Activated CD8-positive, alpha-beta T cell treated with anti-CD3 and anti-CD28 coated beads, Interleukin-2, amount 10 ng/mL, durations not matched to agents 7 days and 5 days (primary cell): ENCODE measurements at regions not wholly inside any gene's neighbourhood (a gene's known extent, or its start where the extent isn't known, plus 50 kb on each side); places are given as distances from the start of the nearest gene placed in this dataset.

Experiments used
- ATAC-seq: fragments of 150-1000 bp; cut with Tn5 transposase; one replicate; pipeline ENCODE4 v1.10.0; 2021; ENCODE audit warnings: moderate library complexity
- CTCF ChIA-PET: fragments of 350-600 bp; sonication (Branson Sonifier 250); formaldehyde crosslinking; loops from one replicate; lab custom pipeline; 2021; ENCODE audit warnings: antibody characterized with exemption; lab: Charles Lee
- POLR2A ChIA-PET: fragments of 350-600 bp; sonication (Branson Sonifier 250); formaldehyde crosslinking; loops from one replicate; lab custom pipeline; 2021; ENCODE audit warnings: antibody characterized with exemption; lab: Charles Lee
- DNase-seq: peaks from one replicate; pipeline ENCODE4 v3.0.0-alpha.2; 2020
- H3K27ac Mint-ChIP-seq: one replicate; pipeline ENCODE4 v1.8.0; 2021; ENCODE audit warnings: mild to moderate bottlenecking, mixed read lengths
- H3K27me3 Mint-ChIP-seq: one replicate; pipeline ENCODE4 v1.8.0; 2021; ENCODE audit warnings: low read depth, mixed read lengths
- H3K36me3 Mint-ChIP-seq: one replicate; pipeline ENCODE4 v1.8.0; 2021; ENCODE audit warnings: low read depth, mixed read lengths
- H3K4me1 Mint-ChIP-seq: one replicate; pipeline ENCODE4 v1.8.0; 2021; ENCODE audit warnings: low read depth, mixed read lengths
- H3K4me3 Mint-ChIP-seq: one replicate; pipeline ENCODE4 v1.8.0; 2021; ENCODE audit warnings: mild to moderate bottlenecking, mixed read lengths
- H3K9me3 Mint-ChIP-seq: one replicate; pipeline ENCODE4 v1.8.0; 2022; ENCODE audit warnings: mixed read lengths; ENCODE audit not compliant: insufficient read depth

DNA sequence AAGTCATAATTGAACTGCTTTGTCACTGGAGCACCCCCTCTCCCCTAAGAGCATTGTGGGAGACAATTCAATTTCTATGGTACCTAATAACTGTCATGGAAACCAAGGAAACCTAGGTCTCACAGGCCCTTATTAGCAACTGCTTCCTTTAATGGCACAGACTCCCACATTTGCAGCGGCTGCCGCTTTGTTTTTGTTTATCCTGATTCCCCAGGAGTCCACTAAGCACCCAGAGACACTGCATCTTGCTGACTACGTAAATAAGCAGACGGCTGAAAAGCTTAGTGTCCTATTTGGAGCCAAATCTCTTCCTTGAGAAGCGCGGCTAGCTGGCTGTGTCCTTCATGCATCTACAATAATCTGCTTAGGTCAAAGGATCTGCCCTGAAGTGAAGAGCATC, 494.4 kb downstream of the TMA16 start:
- ChIA-PET CTCF (no interaction called here), POLR2A (no interaction called here)
- no peaks in the 10 kb centered on the region for H3K36me3 Mint-ChIP-seq
- no peaks in the 10 kb centered on the region for H3K9me3 Mint-ChIP-seq
- no peaks in the 10 kb centered on the region for H3K4me1 Mint-ChIP-seq
- H3K4me3 Mint-ChIP-seq: no peak overlapping the region
- DNase-seq (no peak), ATAC-seq (no peak)
- no peaks in the 10 kb centered on the region for H3K27me3 Mint-ChIP-seq
- H3K27ac Mint-ChIP-seq: no peak overlapping the region

DNA sequence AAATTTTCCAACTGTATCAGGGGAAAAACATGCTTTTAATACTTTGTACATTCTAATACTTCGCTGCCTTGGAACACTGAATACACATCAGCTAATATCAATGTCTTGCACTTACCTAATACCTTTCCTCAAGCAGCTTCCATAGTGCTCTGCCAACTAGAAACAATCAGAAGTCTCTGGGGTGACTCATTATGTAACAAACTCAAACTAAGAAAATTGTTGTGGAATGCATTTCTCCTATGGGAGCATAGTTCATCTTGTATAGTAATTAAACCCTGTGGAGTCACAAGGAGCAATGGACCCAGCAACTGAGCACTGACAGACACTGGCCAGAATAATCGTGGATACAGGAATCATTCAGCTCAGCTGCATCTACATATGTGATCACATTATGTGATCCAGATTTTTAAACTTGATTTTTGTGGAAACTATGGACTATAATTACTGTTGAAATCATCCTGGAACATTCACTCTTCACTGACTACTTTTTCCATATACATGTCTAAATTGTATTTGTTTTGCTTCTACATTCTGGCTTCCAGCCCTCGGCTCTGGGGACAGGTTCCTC, 496.9 kb downstream of the TMA16 start:
- DNase-seq: no peak
- Mint-ChIP-seq H3K36me3 (no peaks in the 10 kb centered on the region), H3K27me3 (no peaks in the 10 kb centered on the region), H3K9me3 (no peaks in the 10 kb centered on the region), H3K27ac (no peak overlapping the region), H3K4me1 (no peaks in the 10 kb centered on the region), H3K4me3 (no peak overlapping the region)
- ATAC-seq: no peak
- ChIA-PET CTCF (no interaction called here), POLR2A (no interaction called here)

DNA sequence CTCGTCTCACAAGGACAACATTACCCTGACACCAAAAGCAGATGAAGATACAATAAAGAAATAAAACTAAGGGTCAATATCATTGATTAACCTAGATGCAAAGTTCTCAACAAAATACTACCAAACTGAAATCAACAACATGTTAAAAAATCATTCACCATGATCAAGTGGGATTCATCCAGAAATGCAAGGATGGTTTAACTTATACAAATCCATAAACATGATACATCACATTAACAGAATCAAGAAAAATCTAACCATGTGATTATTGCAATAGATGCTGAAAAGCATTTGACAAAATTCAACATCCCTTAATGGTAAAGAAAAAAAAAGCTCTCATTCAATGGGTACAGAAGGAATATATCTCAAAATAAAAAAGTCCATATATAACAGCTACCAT, 514.9 kb downstream of the TMA16 start:
- Mint-ChIP-seq H3K27ac (no peak overlapping the region), H3K36me3 (no peaks in the 10 kb centered on the region), H3K4me1 (no peaks in the 10 kb centered on the region), H3K9me3 (no peaks in the 10 kb centered on the region), H3K4me3 (no peak overlapping the region), H3K27me3 (no peaks in the 10 kb centered on the region)
- DNase-seq: no peak
- POLR2A ChIA-PET: no interaction called here
- CTCF ChIA-PET: no interaction called here
- ATAC-seq: no peak

DNA sequence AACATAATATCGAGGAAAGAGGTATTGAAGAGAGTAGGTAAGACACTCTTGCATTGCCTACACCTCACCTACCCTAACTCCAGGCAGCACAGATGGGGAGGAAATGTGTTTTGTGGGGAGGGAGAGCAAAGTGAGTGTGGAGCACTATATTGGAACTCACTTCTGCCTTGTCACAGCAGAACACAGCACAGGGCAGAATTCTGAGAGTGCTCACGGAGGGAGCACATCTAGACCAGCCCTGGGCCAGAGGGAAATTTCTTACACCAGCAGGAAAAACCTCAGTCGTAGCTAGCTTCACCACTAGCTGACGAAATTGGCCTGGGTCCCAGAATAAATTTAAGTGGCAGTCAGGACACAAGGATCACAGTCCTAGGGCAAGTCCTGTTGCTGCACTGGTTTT, 517.3 kb downstream of the TMA16 start:
- no peak overlapping the region for H3K27ac Mint-ChIP-seq
- H3K9me3 Mint-ChIP-seq: no peaks in the 10 kb centered on the region
- ATAC-seq (no peak), DNase-seq (no peak)
- no peaks in the 10 kb centered on the region for H3K36me3 Mint-ChIP-seq
- H3K27me3 Mint-ChIP-seq: no peaks in the 10 kb centered on the region
- no peaks in the 10 kb centered on the region for H3K4me1 Mint-ChIP-seq
- POLR2A ChIA-PET: no interaction called here
- H3K4me3 Mint-ChIP-seq: no peak overlapping the region
- CTCF ChIA-PET: no interaction called here

DNA sequence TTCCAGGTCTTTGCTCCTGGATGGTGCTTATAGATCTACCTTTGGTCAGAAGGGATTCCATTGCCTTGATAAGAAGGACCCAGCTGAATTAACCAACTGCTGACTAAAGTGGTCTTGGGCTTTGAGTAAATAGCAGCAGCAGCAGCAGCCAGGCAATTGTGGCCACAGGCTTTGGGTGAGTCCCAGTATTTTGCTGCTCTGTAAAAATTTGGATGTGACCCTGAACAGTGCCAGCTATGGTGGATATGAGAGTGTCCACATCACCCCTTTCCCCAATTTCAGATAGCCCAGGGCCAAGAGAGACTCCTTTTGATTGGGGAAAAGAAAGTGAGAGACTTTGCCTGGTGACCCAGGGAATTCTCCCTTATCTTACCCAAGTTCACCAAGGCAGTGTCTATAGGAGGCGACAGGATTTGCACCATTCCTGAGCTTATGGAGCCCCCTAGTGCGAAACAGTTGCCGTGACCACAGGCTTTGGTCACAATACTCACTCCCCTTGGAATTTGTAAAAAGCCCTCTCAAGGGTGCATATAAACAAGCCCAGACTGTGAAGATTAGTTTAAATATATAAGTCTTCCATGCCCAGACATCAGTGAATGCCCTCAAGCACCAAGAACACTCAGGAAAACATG, 518.0 kb downstream of the TMA16 start:
- ChIA-PET CTCF (interaction anchor here (1.3 kb wide), 1 partner anchor 457 kb away, joined by 4 read pairs; no protein-coding TSS in a partner anchor), POLR2A (no interaction called here)
- ATAC-seq (no peak), DNase-seq (peak; percentile 22)
- Mint-ChIP-seq H3K27ac (no peak overlapping the region), H3K36me3 (no peaks in the 10 kb centered on the region), H3K4me3 (no peak overlapping the region), H3K4me1 (no peaks in the 10 kb centered on the region), H3K9me3 (no peaks in the 10 kb centered on the region), H3K27me3 (no peaks in the 10 kb centered on the region)

DNA sequence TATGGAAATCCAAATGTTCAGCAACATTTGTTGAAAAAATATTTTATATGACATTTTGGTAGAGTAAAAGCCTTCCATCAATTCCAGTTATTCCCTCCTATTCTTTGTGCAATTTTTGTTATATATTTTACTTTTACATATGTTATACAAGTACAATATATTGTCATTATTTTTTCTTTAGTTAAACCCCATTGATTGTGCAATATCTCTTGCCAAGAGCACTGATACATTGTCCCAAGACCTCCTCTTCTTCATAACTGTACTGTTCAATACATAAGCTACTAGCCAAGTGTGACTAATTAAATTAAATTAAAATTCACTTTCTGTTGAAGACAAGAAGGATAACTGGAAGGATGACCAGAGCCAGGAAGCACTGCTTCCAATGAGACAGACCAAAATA, 527.5 kb downstream of the TMA16 start:
- ATAC-seq (no peak), DNase-seq (no peak)
- POLR2A ChIA-PET: no interaction called here
- H3K27me3 Mint-ChIP-seq: no peaks in the 10 kb centered on the region
- H3K9me3 Mint-ChIP-seq: peaks cover 6% of the 10 kb centered on the region
- no peaks in the 10 kb centered on the region for H3K4me1 Mint-ChIP-seq
- H3K36me3 Mint-ChIP-seq: no peaks in the 10 kb centered on the region
- H3K27ac Mint-ChIP-seq: no peak overlapping the region
- H3K4me3 Mint-ChIP-seq: no peak overlapping the region
- CTCF ChIA-PET: no interaction called here

DNA sequence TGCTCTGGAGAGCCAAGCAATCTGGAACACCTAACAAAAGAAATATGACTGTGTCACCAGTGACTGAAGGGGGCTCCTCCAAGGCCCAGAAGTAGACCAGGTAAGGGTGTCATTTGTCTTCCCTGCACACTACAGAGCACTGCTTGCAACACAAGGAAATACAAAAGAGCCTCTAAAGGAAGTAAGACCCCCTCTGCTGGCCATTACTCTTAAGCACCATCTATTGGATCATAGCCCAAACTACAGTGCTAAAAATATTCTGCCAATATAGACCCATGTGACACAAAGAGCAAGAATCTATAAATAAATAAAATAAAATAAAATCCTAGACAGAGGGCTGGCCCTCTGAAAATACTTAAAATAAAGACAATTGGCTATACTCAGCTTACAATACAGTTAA, 528.7 kb downstream of the TMA16 start:
- DNase-seq: no peak
- Mint-ChIP-seq H3K9me3 (peaks cover 11% of the 10 kb centered on the region), H3K27me3 (no peaks in the 10 kb centered on the region), H3K36me3 (no peaks in the 10 kb centered on the region), H3K4me1 (no peaks in the 10 kb centered on the region), H3K4me3 (no peak overlapping the region), H3K27ac (no peak overlapping the region)
- no peak for ATAC-seq
- ChIA-PET CTCF (no interaction called here), POLR2A (no interaction called here)

DNA sequence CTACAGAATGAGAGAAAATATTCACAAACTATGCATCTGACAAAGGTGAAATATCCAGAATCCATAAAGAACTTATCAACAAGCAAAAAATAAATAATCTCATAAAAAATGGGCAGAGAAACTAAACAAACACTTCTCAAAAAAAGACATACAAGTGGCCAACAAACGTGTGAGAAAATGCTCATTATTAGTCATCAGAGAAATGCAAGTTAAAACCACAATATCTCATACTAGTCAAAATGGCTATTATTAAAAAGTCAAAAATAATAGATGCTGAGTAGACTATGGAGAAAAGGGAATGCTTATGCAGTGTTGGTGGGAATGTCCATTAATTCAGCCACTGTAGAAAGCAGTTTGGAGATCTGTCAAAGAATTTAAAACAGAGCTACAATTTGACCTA, 533.3 kb downstream of the TMA16 start:
- no peaks in the 10 kb centered on the region for H3K27me3 Mint-ChIP-seq
- ATAC-seq: no peak
- POLR2A ChIA-PET: no interaction called here
- H3K27ac Mint-ChIP-seq: no peak overlapping the region
- no peaks in the 10 kb centered on the region for H3K4me1 Mint-ChIP-seq
- H3K9me3 Mint-ChIP-seq: peaks cover 11% of the 10 kb centered on the region
- H3K4me3 Mint-ChIP-seq: no peak overlapping the region
- no peaks in the 10 kb centered on the region for H3K36me3 Mint-ChIP-seq
- no peak for DNase-seq
- CTCF ChIA-PET: no interaction called here

DNA sequence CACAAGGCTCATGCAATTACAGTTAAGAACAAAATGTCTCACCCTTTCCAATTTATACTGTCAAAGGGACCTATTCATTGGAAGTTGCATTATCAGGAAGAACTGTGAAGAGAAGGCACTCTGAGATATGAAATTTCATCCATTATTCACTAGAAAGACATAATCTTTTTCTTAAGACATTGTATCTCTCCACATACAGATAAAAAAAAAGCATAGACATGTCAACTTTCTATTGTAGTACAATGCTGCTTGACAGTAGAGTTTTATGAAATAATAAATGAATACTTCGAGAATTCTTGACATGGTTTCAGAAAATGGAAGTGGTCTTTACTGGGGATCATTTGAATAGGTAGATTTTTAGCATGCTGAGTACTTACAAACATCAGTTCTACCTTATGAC, 545.0 kb downstream of the TMA16 start:
- CTCF ChIA-PET: no interaction called here
- H3K27me3 Mint-ChIP-seq: no peaks in the 10 kb centered on the region
- peaks cover 7% of the 10 kb centered on the region for H3K9me3 Mint-ChIP-seq
- no peak overlapping the region for H3K27ac Mint-ChIP-seq
- H3K36me3 Mint-ChIP-seq: no peaks in the 10 kb centered on the region
- H3K4me1 Mint-ChIP-seq: no peaks in the 10 kb centered on the region
- H3K4me3 Mint-ChIP-seq: no peak overlapping the region
- no peak for ATAC-seq
- POLR2A ChIA-PET: no interaction called here
- DNase-seq: no peak

DNA sequence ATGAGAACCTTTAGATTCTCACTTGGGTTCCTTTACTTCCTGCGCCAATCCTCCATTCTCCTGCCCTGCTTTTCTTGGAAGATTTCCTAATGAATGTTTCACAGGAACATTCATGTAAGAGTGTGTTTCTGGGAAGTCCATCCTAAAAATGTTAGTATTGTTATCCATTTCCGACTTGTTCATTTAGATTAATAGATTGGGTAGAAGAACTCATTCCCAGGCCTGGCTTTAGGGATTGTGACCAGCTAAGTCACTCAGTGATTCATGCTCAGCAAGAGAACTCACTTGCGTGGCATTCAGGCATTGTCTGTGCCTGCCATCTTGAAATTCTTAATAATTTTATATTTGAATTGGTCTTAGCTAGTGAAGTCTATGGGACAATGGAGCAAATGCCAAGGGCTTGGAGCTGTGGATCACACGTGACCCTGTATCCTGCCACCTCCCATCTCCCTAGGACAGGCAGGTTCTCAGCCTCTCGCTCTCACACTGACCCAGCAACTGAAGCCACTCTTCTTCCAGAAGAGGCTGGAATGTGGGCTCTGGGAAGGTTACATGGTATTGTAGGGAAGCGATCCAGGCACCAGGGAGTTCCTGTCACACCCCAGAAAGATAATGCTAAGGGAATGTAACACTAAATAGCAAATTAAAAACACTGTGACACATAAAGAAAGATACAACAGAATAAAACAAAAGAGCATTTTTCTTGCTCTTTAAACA, 562.1 kb downstream of the TMA16 start:
- H3K4me3 Mint-ChIP-seq: no peak overlapping the region
- ATAC-seq: no peak
- POLR2A ChIA-PET: no interaction called here
- no peaks in the 10 kb centered on the region for H3K4me1 Mint-ChIP-seq
- CTCF ChIA-PET: no interaction called here
- H3K9me3 Mint-ChIP-seq: peaks cover 8% of the 10 kb centered on the region
- H3K36me3 Mint-ChIP-seq: no peaks in the 10 kb centered on the region
- no peak overlapping the region for H3K27ac Mint-ChIP-seq
- no peaks in the 10 kb centered on the region for H3K27me3 Mint-ChIP-seq
- no peak for DNase-seq

DNA sequence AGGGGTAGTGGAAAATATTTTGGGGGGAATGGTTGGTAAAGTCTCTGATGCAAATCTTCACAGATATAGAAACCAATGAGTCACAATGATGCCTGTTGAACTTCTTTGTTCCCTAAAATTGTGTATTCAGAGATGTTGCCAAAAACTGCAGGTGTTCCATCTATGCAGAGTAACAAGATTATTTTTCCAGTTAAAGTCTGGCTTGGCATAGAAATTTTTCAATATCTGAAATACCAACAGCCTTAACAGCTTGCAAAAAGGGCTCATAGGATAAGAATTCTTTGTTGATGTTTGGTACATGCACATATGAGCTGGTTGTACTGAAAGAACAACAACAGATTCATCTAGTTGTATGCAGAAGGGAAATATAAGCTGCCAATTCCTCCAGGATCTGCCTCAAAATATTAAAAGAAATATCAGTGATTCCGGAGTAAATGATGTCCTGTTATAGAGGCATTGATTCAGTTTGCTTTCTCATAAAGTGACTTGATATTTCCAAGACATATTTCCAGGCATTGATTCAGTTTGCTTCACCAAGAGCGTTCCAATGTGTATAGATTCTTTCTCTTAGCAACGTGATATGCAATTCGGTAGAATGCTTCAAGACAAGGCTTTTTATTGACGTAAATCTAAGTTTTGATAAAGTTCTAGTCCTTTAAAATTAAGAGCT, 564.4 kb downstream of the TMA16 start:
- Mint-ChIP-seq H3K36me3 (no peaks in the 10 kb centered on the region), H3K4me3 (no peak overlapping the region), H3K27me3 (no peaks in the 10 kb centered on the region), H3K27ac (no peak overlapping the region), H3K9me3 (no peaks in the 10 kb centered on the region), H3K4me1 (no peaks in the 10 kb centered on the region)
- ChIA-PET POLR2A (no interaction called here), CTCF (no interaction called here)
- ATAC-seq (no peak), DNase-seq (no peak)

DNA sequence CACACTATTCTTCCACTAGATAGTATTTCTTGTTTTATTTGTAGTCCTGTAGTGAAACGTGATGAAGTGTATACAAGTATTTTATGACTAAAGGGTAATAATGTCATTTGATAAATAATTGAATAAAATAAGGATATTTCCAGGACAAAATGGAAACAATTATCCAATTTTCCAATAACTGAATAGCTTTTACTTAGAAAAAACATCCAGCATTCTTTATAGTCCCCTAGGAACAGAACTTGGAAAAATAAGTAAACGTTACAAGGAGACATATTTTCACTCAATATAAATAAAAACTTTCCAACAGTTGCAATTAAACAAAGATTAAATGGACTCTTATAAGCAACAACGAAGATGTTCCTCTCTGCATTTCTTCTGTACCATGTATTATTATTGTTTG, 566.0 kb downstream of the TMA16 start:
- H3K4me3 Mint-ChIP-seq: no peak overlapping the region
- peaks cover 3% of the 10 kb centered on the region for H3K9me3 Mint-ChIP-seq
- ChIA-PET CTCF (no interaction called here), POLR2A (no interaction called here)
- DNase-seq (no peak), ATAC-seq (no peak)
- no peaks in the 10 kb centered on the region for H3K4me1 Mint-ChIP-seq
- H3K36me3 Mint-ChIP-seq: no peaks in the 10 kb centered on the region
- H3K27me3 Mint-ChIP-seq: no peaks in the 10 kb centered on the region
- no peak overlapping the region for H3K27ac Mint-ChIP-seq
